Glutamatergic neuron (in vitro differentiated cells): ENCODE measurements at regions not wholly inside any gene's neighbourhood (a gene's known extent, or its start where the extent isn't known, plus 50 kb on each side); places are given as distances from the start of the nearest gene placed in this dataset.
"Not testable (repeated sequence)": the region's sequence is repeated elsewhere in the genome, so short reads cannot be mapped to it uniquely, and the experiment has no call there.

ENCODE experiments used
- DNase-seq: peaks from one replicate; pipeline ENCODE4 v3.0.0; 2022
- H3K27ac Mint-ChIP-seq: one replicate; pipeline ENCODE4 v1.8.0; 2020; ENCODE audit warnings: mild to moderate bottlenecking, mixed read lengths, inconsistent platforms; ENCODE audit not compliant: unreplicated experiment
- H3K27me3 Mint-ChIP-seq: one replicate; pipeline ENCODE4 v1.8.0; 2020; ENCODE audit warnings: mild to moderate bottlenecking, moderate library complexity, mixed read lengths, inconsistent platforms; ENCODE audit not compliant: unreplicated experiment
- H3K36me3 Mint-ChIP-seq: one replicate; pipeline ENCODE4 v1.8.0; 2020; ENCODE audit warnings: mild to moderate bottlenecking, mixed read lengths, inconsistent platforms; ENCODE audit not compliant: unreplicated experiment
- H3K4me1 Mint-ChIP-seq: one replicate; pipeline ENCODE4 v1.8.0; 2020; ENCODE audit warnings: mild to moderate bottlenecking, low read depth, mixed read lengths, inconsistent platforms; ENCODE audit not compliant: unreplicated experiment
- H3K4me3 Mint-ChIP-seq: one replicate; pipeline ENCODE4 v1.8.0; 2020; ENCODE audit warnings: mild to moderate bottlenecking, mixed read lengths, inconsistent platforms; ENCODE audit not compliant: unreplicated experiment
- H3K9me3 Mint-ChIP-seq: one replicate; pipeline ENCODE4 v1.8.0; 2020; ENCODE audit warnings: mild to moderate bottlenecking, moderate library complexity, mixed read lengths, inconsistent platforms; ENCODE audit not compliant: unreplicated experiment
- CTCF ChIP-seq: fragments of 200-600 bp; sonication (generic); IDR thresholded peaks from one replicate; pipeline ENCODE4 v1.5.0; 2021; ENCODE audit not compliant: partially characterized antibody, unreplicated experiment

GRCh38 chrX:28472926-28473325 is 114.3 kb upstream of the IL1RAPL1 start:
- no peak overlapping the region for H3K4me3 Mint-ChIP-seq
- no peak for TF ChIP-seq CTCF

GRCh38 chrX:28487818-28488217 is 99.4 kb upstream of the IL1RAPL1 start:
- H3K9me3 Mint-ChIP-seq: no peaks in the 10 kb centered on the region
- no peaks in the 10 kb centered on the region for H3K36me3 Mint-ChIP-seq
- no peak for DNase-seq
- H3K4me1 Mint-ChIP-seq: no peaks in the 10 kb centered on the region
- H3K27ac Mint-ChIP-seq: no peak overlapping the region
- no peak overlapping the region for H3K4me3 Mint-ChIP-seq
- H3K27me3 Mint-ChIP-seq: no peaks in the 10 kb centered on the region
- no peak for TF ChIP-seq CTCF

More at GRCh38 chrX:28472926-28473325, 114.3 kb upstream of the IL1RAPL1 start:
- no peaks in the 10 kb centered on the region for H3K36me3 Mint-ChIP-seq
- DNase-seq: no peak
- H3K9me3 Mint-ChIP-seq: peaks cover 1% of the 10 kb centered on the region
- H3K27me3 Mint-ChIP-seq: no peaks in the 10 kb centered on the region
- no peak overlapping the region for H3K27ac Mint-ChIP-seq
- H3K4me1 Mint-ChIP-seq: no peaks in the 10 kb centered on the region

- H3K9me3 Mint-ChIP-seq: no peaks in the 10 kb centered on the region
- no peak overlapping the region for H3K27ac Mint-ChIP-seq
- H3K36me3 Mint-ChIP-seq: no peaks in the 10 kb centered on the region
- no peaks in the 10 kb centered on the region for H3K4me1 Mint-ChIP-seq
- DNase-seq: no peak
- no peak for TF ChIP-seq CTCF
- no peaks in the 10 kb centered on the region for H3K27me3 Mint-ChIP-seq
- H3K4me3 Mint-ChIP-seq: no peak overlapping the region
Observed at GRCh38 chrX:28491322-28491721, 95.9 kb upstream of the IL1RAPL1 start.

- no peaks in the 10 kb centered on the region for H3K9me3 Mint-ChIP-seq
- DNase-seq: no peak
- no peaks in the 10 kb centered on the region for H3K27me3 Mint-ChIP-seq
- no peak overlapping the region for H3K4me3 Mint-ChIP-seq
- no peaks in the 10 kb centered on the region for H3K36me3 Mint-ChIP-seq
- no peak overlapping the region for H3K27ac Mint-ChIP-seq
- no peak for TF ChIP-seq CTCF
- H3K4me1 Mint-ChIP-seq: no peaks in the 10 kb centered on the region
Observed at GRCh38 chrX:28491941-28492340, 95.3 kb upstream of the IL1RAPL1 start.

- no peak for DNase-seq
- Mint-ChIP-seq H3K36me3 (no peaks in the 10 kb centered on the region), H3K27ac (no peak overlapping the region), H3K4me3 (no peak overlapping the region), H3K9me3 (no peaks in the 10 kb centered on the region), H3K27me3 (no peaks in the 10 kb centered on the region), H3K4me1 (no peaks in the 10 kb centered on the region)
- no peak for TF ChIP-seq CTCF
Observed at GRCh38 chrX:28498658-28499057, 88.6 kb upstream of the IL1RAPL1 start.

- not testable (repeated sequence) for H3K36me3 Mint-ChIP-seq, H3K27me3 Mint-ChIP-seq, H3K9me3 Mint-ChIP-seq, H3K27ac Mint-ChIP-seq, H3K4me1 Mint-ChIP-seq, H3K4me3 Mint-ChIP-seq, DNase-seq
Observed at GRCh38 chrX:28502667-28503066, 84.6 kb upstream of the IL1RAPL1 start.

GRCh38 chrX:28507650-28508049 is 79.6 kb upstream of the IL1RAPL1 start:
- not testable (repeated sequence) for DNase-seq

More at GRCh38 chrX:28507650-28508049, 79.6 kb upstream of the IL1RAPL1 start:
- not testable (repeated sequence) for H3K27me3 Mint-ChIP-seq, H3K4me3 Mint-ChIP-seq, H3K9me3 Mint-ChIP-seq, H3K36me3 Mint-ChIP-seq, H3K4me1 Mint-ChIP-seq
- peak overlapping the region; percentile 59 for H3K27ac Mint-ChIP-seq
